Vagina (tissue), 2 donors: ENCODE measurements at regions not wholly inside any gene's neighbourhood (a gene's known extent, or its start where the extent isn't known, plus 50 kb on each side); places are given as distances from the start of the nearest gene placed in this dataset. TPM values are rescaled to one million over a fixed set of nuclear protein-coding genes. Genes with fewer than 3 reads are reported as not detected.

ENCODE experiments used
- DNase-seq, 2 donors: peaks; one replicate each; pipeline ENCODE4 v3.0.0-alpha.2; 2017; ENCODE audit errors: extremely low spot score in 2 of 2
- H3K27ac ChIP-seq: fragments of 200-600 bp; sonication (generic); one replicate; pipeline ENCODE4 v1.5.1; 2019
- H3K27me3 ChIP-seq: fragments of 200-600 bp; sonication (generic); one replicate; pipeline ENCODE4 v1.5.1; 2019
- H3K36me3 ChIP-seq, 2 donors: fragments of 200-600 bp; sonication (generic); one replicate each; pipeline ENCODE4 v1.5.1; 2017 to 2019
- H3K4me1 ChIP-seq: fragments of 200-600 bp; sonication (generic); one replicate; pipeline ENCODE4 v1.5.1; 2019
- H3K4me3 ChIP-seq, 2 donors: fragments of 200-600 bp; sonication (generic); 1 replicate in 1 of 2; 2 replicates in 1 of 2; pipeline ENCODE4 v1.5.1; 2016 to 2019
- H3K9me3 ChIP-seq: fragments of 200-600 bp; sonication (generic); one replicate; pipeline ENCODE4 v1.5.1; 2019
- POLR2A ChIP-seq, 2 donors: fragments of 450-650 bp; IDR thresholded peaks; one replicate each; pipeline ENCODE4 v1.6.1; 2017; ENCODE audit warnings: antibody characterized with exemption in 2 of 2, mild to moderate bottlenecking in 2 of 2, moderate library complexity in 2 of 2
- POLR2AphosphoS5 ChIP-seq, 2 donors: sonication (generic); formaldehyde crosslinking; IDR thresholded peaks; one replicate each; pipeline ENCODE4 v1.9.0; 2017; ENCODE audit warnings: antibody characterized with exemption in 2 of 2, mild to moderate bottlenecking in 2 of 2, low read depth in 1 of 2; ENCODE audit not compliant: insufficient read depth in 1 of 2
- intact Hi-C: fragments of 100-400 bp; cut with DNase I; formaldehyde crosslinking; loops from one replicate; pipeline ENCODE4 v1.15.1; 2023
- small RNA-seq: library from RNA; depleted of rRNA; stranded (forward); fragments of <200 nt; gene quantifications from one replicate; pipeline ENCODE3, GENCODE V24; 2016
- TF ChIP-seq, protein P1 (sequence below), 3 experiments: fragments of 450-650 bp in 2 of 3; fragments of 200-600 bp in 1 of 3; sonication (generic) in 1 of 3; IDR thresholded peaks; one replicate each; pipeline ENCODE4 v1.5.1; 2017 to 2019; ENCODE audit warnings: antibody characterized with exemption in 3 of 3, mild to moderate bottlenecking in 2 of 3, moderate library complexity in 2 of 3

DNA sequence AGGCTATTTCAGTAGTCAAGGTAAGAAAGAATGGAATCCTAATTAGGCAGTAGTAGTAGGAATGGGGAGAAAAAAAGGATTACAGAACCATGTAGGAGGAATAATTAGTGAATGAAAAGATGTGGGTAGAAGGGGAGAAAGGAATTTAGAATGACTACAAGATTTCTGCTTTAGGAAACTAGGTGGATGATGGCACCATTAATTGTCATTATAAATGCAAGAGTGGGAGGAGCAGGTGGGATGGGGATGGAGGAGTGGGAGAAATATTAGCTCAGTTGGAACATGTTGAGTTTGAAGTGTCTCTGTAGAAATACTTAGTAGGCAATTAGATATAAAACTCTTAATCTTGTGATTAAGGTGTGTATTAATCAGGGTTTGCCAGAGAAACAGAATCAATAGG lies 50.0 kb upstream of the C21orf91 start:
- Histone ChIP-seq H3K4me3 (no peak overlapping the region), H3K27ac (no peak overlapping the region), H3K27me3 (no peaks in the 10 kb centered on the region), H3K36me3 (no peaks in the 10 kb centered on the region), H3K9me3 (no peaks in the 10 kb centered on the region), H3K4me1 (no peaks in the 10 kb centered on the region)
- TF ChIP-seq POLR2A (IDR thresholded peaks at IDR 0.05) (no peak), POLR2AphosphoS5 (IDR thresholded peaks at IDR 0.05; ENCODE audit: insufficient read depth in 1 of 2, low read depth in 1 of 2) (no peak)
- TF ChIP-seq, protein P1, sequence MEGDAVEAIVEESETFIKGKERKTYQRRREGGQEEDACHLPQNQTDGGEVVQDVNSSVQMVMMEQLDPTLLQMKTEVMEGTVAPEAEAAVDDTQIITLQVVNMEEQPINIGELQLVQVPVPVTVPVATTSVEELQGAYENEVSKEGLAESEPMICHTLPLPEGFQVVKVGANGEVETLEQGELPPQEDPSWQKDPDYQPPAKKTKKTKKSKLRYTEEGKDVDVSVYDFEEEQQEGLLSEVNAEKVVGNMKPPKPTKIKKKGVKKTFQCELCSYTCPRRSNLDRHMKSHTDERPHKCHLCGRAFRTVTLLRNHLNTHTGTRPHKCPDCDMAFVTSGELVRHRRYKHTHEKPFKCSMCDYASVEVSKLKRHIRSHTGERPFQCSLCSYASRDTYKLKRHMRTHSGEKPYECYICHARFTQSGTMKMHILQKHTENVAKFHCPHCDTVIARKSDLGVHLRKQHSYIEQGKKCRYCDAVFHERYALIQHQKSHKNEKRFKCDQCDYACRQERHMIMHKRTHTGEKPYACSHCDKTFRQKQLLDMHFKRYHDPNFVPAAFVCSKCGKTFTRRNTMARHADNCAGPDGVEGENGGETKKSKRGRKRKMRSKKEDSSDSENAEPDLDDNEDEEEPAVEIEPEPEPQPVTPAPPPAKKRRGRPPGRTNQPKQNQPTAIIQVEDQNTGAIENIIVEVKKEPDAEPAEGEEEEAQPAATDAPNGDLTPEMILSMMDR (IDR thresholded peaks at IDR 0.05) = no peak
- intact Hi-C loops = no loop called here
- no peak for DNase-seq

Small RNA genes lying in the stretch of these regions (small RNA-seq; reads per million reads assigned to genes)
- not detected for gene RPL37P3
